Ishikawa (cell line): ENCODE measurements at regions not wholly inside any gene's neighbourhood (a gene's known extent, or its start where the extent isn't known, plus 50 kb on each side); places are given as distances from the start of the nearest gene placed in this dataset.
A peak's percentile ranks its signal among the peaks of the same experiment; 100 is the strongest.

ENCODE experiments used
- CEBPB ChIP-seq: IDR thresholded peaks from 2 replicates; pipeline ENCODE4 v1.6.1; 2012
- CREB1 ChIP-seq: IDR thresholded peaks from 2 replicates; pipeline ENCODE4 v1.6.1; 2012; ENCODE audit warnings: low read depth
- EGR1 ChIP-seq: IDR thresholded peaks from 2 replicates; pipeline ENCODE4 v1.6.1; 2012
- EP300 ChIP-seq: IDR thresholded peaks from 2 replicates; pipeline ENCODE4 v1.6.1; 2012; ENCODE audit warnings: borderline replicate concordance
- FOXM1 ChIP-seq: IDR thresholded peaks from 2 replicates; pipeline ENCODE4 v1.6.1; 2012; ENCODE audit warnings: low read depth, borderline replicate concordance
- NFIC ChIP-seq: IDR thresholded peaks from 2 replicates; pipeline ENCODE4 v1.6.1; 2012
- RAD21 ChIP-seq: IDR thresholded peaks from 2 replicates; pipeline ENCODE4 v1.6.1; 2012; ENCODE audit warnings: low read depth
- TAF1 ChIP-seq: IDR thresholded peaks from 2 replicates; pipeline ENCODE4 v1.6.1; 2012; ENCODE audit warnings: low read depth, mild to moderate bottlenecking
- TCF12 ChIP-seq: IDR thresholded peaks from 2 replicates; pipeline ENCODE4 v1.6.1; 2012; ENCODE audit warnings: low read depth
- TEAD4 ChIP-seq: IDR thresholded peaks from 2 replicates; pipeline ENCODE4 v1.6.1; 2012
- YY1 ChIP-seq: IDR thresholded peaks from 2 replicates; pipeline ENCODE4 v1.6.1; 2012; ENCODE audit warnings: low read depth
- ZBTB7A ChIP-seq: IDR thresholded peaks from 2 replicates; pipeline ENCODE4 v1.6.1; 2012; ENCODE audit warnings: low read depth
- TF ChIP-seq, protein P1 (sequence below): IDR thresholded peaks from 2 replicates; pipeline ENCODE4 v1.6.1; 2012
- TF ChIP-seq, protein P2 (sequence below): IDR thresholded peaks from 2 replicates; pipeline ENCODE4 v1.6.1; 2012; ENCODE audit warnings: low read depth, mild to moderate bottlenecking
- TF ChIP-seq, protein P3 (sequence below): IDR thresholded peaks from 2 replicates; pipeline ENCODE4 v1.6.1; 2012

DNA sequence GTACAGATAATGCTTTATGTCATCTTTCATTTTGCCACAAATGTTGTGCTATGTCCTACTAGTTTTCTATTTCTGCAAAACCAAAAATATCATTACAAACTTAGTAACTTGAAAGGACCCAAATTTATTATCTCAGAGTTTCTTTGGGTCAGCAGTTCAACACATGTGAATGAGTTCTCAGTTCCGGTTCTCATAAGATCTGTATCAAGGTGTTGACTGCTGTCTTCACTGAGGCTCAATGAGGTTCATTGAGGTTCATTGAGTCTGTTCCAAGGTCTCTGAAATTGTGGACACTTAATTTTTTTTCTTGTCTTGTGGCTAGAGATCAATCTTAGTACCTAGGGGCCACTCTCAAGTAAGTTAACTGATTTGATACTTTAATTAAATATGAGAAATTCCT, 525.1 kb upstream of the BRINP3 start:
- TF ChIP-seq CEBPB (no peak), YY1 (no peak), TAF1 (no peak), TEAD4 (no peak), ZBTB7A (no peak), NFIC (no peak), FOXM1 (no peak), RAD21 (no peak)
- TF ChIP-seq, protein P1, sequence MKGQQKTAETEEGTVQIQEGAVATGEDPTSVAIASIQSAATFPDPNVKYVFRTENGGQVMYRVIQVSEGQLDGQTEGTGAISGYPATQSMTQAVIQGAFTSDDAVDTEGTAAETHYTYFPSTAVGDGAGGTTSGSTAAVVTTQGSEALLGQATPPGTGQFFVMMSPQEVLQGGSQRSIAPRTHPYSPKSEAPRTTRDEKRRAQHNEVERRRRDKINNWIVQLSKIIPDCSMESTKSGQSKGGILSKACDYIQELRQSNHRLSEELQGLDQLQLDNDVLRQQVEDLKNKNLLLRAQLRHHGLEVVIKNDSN = no peak
- TF ChIP-seq, protein P2, sequence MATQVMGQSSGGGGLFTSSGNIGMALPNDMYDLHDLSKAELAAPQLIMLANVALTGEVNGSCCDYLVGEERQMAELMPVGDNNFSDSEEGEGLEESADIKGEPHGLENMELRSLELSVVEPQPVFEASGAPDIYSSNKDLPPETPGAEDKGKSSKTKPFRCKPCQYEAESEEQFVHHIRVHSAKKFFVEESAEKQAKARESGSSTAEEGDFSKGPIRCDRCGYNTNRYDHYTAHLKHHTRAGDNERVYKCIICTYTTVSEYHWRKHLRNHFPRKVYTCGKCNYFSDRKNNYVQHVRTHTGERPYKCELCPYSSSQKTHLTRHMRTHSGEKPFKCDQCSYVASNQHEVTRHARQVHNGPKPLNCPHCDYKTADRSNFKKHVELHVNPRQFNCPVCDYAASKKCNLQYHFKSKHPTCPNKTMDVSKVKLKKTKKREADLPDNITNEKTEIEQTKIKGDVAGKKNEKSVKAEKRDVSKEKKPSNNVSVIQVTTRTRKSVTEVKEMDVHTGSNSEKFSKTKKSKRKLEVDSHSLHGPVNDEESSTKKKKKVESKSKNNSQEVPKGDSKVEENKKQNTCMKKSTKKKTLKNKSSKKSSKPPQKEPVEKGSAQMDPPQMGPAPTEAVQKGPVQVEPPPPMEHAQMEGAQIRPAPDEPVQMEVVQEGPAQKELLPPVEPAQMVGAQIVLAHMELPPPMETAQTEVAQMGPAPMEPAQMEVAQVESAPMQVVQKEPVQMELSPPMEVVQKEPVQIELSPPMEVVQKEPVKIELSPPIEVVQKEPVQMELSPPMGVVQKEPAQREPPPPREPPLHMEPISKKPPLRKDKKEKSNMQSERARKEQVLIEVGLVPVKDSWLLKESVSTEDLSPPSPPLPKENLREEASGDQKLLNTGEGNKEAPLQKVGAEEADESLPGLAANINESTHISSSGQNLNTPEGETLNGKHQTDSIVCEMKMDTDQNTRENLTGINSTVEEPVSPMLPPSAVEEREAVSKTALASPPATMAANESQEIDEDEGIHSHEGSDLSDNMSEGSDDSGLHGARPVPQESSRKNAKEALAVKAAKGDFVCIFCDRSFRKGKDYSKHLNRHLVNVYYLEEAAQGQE = no peak

DNA sequence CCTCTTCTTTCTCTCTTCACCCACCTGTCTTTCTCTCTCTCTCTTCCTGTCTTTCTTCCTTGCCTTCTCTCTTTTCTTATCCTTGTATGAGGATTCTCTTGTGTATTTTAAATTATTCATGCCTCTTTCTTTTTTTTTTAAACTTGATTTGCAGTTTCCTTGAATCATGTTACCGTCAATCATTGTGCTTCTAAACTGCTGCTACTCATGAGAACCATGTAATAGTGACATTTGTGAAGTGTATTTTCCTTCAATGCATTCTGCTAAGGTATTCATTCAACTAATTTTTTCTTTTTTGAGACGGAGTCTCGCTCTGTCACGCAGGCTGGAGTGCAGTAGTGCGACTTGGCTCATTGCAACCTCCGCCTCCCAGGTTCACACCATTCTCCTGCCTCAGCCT, 539.1 kb upstream of the BRINP3 start:
- TF ChIP-seq FOXM1 (no peak), NFIC (no peak), YY1 (no peak), TEAD4 (no peak), TCF12 (no peak), EP300 (no peak), ZBTB7A (no peak), TAF1 (no peak), EGR1 (no peak), RAD21 (no peak), CREB1 (no peak), CEBPB (no peak)
- TF ChIP-seq, protein P2 = no peak
- TF ChIP-seq, protein P1 = no peak
- TF ChIP-seq, protein P3, sequence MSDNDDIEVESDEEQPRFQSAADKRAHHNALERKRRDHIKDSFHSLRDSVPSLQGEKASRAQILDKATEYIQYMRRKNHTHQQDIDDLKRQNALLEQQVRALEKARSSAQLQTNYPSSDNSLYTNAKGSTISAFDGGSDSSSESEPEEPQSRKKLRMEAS = no peak

DNA sequence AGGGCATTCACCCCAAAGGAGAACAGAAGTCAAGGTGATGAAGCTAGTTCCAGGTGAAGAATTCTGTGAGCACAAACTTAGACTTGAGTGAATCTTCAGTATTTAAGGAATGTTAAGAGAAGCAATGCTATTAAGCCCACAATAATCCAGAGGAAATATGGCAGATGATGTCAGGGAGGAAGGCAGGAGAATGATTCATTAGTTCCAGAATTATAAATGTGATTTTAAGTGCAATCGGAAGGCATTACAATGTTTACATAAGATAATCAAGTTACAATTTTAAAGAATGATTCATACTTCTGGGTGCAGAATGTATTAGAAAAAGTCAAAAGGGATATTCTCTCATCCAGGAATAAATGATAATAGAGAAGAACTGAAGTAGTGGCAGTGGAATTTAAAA, 545.2 kb upstream of the BRINP3 start:
- TF ChIP-seq FOXM1 (0 out of 2 replicates have a peak, but pooled peaks have one; percentile 15), TEAD4 (peak; percentile 67), EP300 (peak; percentile 48; the same call in 1 of the 2 replicates)
- TF ChIP-seq, protein P3 = no peak

DNA sequence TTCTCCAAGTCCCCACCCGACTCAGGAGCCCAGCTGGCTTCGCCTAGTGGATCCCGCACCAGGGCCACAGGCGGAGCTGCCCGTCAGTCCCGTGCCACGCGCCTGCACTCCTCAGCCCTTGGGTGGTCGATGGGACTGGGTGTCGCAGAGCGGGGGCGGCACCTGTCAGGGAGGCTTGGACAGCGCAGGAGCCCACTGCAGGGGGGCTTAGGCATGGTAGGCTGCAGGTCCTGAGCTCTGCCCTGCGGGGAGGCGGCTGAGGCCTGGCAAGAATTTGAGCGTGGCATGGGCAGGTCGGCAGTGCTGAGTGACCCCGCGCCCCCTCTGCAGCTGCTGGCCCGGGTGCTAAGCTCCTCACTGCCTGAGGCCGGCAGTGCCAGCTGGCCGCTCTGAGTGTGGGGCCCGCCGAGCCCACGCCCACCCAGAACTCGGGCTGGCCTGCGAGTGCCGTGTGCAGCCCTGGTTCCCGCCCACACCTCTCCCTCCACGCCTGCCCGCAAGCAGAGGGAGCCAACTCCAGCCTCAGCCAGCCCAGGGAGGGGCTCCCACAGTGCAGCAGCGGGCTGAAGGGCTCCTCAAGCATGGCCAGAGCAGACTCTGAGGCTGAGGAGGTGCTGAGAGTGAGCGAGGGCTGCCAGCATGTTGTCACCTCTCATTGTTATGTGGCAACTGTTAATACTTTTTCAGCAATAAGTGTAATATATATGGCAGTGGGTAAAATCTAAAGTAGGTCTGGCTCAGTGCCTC, 548.4 kb upstream of the BRINP3 start:
- TF ChIP-seq EGR1 (no peak), CEBPB (no peak), CREB1 (no peak), TEAD4 (no peak), NFIC (no peak)
- TF ChIP-seq, protein P2 = no peak
- TF ChIP-seq, protein P3 = no peak

DNA sequence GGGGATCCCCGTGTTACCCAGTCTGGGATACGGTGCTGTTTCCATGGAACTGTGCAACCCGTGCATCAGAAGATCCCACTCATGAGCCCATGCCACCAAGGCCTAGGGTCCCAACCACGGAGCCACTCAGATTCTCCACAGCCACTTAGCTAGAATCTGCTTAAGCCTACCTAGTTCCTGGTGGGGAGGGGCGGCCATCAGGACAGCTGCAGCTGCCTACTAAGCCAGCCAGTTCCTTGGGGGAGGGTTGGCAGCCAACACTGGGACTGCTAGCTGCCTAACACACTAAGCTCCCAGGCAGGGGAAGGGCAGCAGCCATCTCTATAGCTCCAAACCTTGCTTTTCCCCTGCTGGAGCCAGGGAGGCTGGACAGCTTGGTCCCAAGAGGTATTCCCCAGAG, 549.2 kb upstream of the BRINP3 start:
- no peak for TF ChIP-seq NFIC
- TF ChIP-seq TCF12 = no peak
- TF ChIP-seq YY1 = no peak
- no peak for TF ChIP-seq CREB1
- no peak for TF ChIP-seq RAD21
- TF ChIP-seq FOXM1 = no peak
- TF ChIP-seq EGR1 = no peak
- no peak for TF ChIP-seq EP300
- TF ChIP-seq, protein P1 = no peak
- TF ChIP-seq, protein P3 = no peak
